22Rv1 (cell line): ENCODE measurements at regions not wholly inside any gene's neighbourhood (a gene's known extent, or its start where the extent isn't known, plus 50 kb on each side); places are given as distances from the start of the nearest gene placed in this dataset.
"Not testable (repeated sequence)": the region's sequence is repeated elsewhere in the genome, so short reads cannot be mapped to it uniquely, and the experiment has no call there.

Experiments
- H3K27ac ChIP-seq: fragments of 450-650 bp; 2 replicates; pipeline ENCODE4 v1.5.1; 2017
- CTCF ChIP-seq: fragments of 450-650 bp; IDR thresholded peaks from 2 replicates; pipeline ENCODE4 v1.5.1; 2017; ENCODE audit warnings: mild to moderate bottlenecking
- ZFX ChIP-seq: fragments of 450-650 bp; IDR thresholded peaks from 2 replicates; pipeline ENCODE4 v1.6.1; 2017; ENCODE audit warnings: antibody characterized with exemption, borderline replicate concordance

- TF ChIP-seq ZFX (no peak), CTCF (no peak)
These were observed 139.7 kb downstream of the FHIP1A start for GRCh38 chr4:151548708-151549107.

GRCh38 chr4:151549378-151549777 is 140.4 kb downstream of the FHIP1A start:
- not testable (repeated sequence) for H3K27ac ChIP-seq

More at GRCh38 chr4:151548708-151549107, 139.7 kb downstream of the FHIP1A start:
- no peak overlapping the region for H3K27ac ChIP-seq

GRCh38 chr4:151553874-151554273 is 144.9 kb downstream of the FHIP1A start:
- no peak for TF ChIP-seq CTCF
- no peak for TF ChIP-seq ZFX

GRCh38 chr4:151555151-151555945 is 146.4 kb downstream of the FHIP1A start:
- TF ChIP-seq ZFX, result no peak
- no peak for TF ChIP-seq CTCF
- H3K27ac ChIP-seq, result no peak overlapping the region

More at GRCh38 chr4:151553874-151554273, 144.9 kb downstream of the FHIP1A start:
- no peak overlapping the region for H3K27ac ChIP-seq

- no peak overlapping the region for H3K27ac ChIP-seq
- TF ChIP-seq CTCF (no peak), ZFX (no peak)
These were observed 149.6 kb downstream of the FHIP1A start for GRCh38 chr4:151558496-151559113.

- TF ChIP-seq CTCF, result no peak
- TF ChIP-seq ZFX, result no peak
- no peak overlapping the region for H3K27ac ChIP-seq
These were observed 150.6 kb downstream of the FHIP1A start for GRCh38 chr4:151559595-151559994.

GRCh38 chr4:151561551-151562256 is 152.7 kb downstream of the FHIP1A start:
- TF ChIP-seq ZFX (no peak), CTCF (no peak)
- H3K27ac ChIP-seq, result no peak overlapping the region; the same call in 1 of the 2 replicates
